ENCODE measurements at regions not wholly inside any gene's neighbourhood (a gene's known extent, or its start where the extent isn't known, plus 50 kb on each side); places are given as distances from the start of the nearest gene placed in this dataset.

- no peak overlapping the region for H3K4me3 ChIP-seq (replicated peaks; ENCODE audit: low read depth, low read length)
- TF ChIP-seq CTCF (IDR thresholded peaks at IDR 0.05; ENCODE audit: low read depth, low read length, missing control alignments): no peak
- DNase-seq (ENCODE audit: extremely low read depth, low read depth): no peak
Observed at GRCh38 chr9:38229504-38230155, 160.6 kb upstream of the SHB start.

GRCh38 chr9:38229104-38229500, 160.1 kb upstream of the SHB start:
- DNase-seq (ENCODE audit: extremely low read depth, low read depth): no peak
- TF ChIP-seq CTCF (IDR thresholded peaks at IDR 0.05; ENCODE audit: low read depth, low read length, missing control alignments): no peak
- H3K4me3 ChIP-seq (replicated peaks; ENCODE audit: low read depth, low read length): no peak overlapping the region

- H3K4me3 ChIP-seq (replicated peaks; ENCODE audit: low read depth, low read length): no peak overlapping the region
- no peak for TF ChIP-seq CTCF (IDR thresholded peaks at IDR 0.05; ENCODE audit: low read depth, low read length, missing control alignments)
- no peak for DNase-seq (ENCODE audit: extremely low read depth, low read depth)
Observed at GRCh38 chr9:38228331-38229103, 159.5 kb upstream of the SHB start.

- TF ChIP-seq CTCF (IDR thresholded peaks at IDR 0.05; ENCODE audit: low read depth, low read length, missing control alignments): no peak
- no peak overlapping the region for H3K4me3 ChIP-seq (replicated peaks; ENCODE audit: low read depth, low read length)
- no peak for DNase-seq (ENCODE audit: extremely low read depth, low read depth)
Observed at GRCh38 chr9:38227656-38228055, 158.6 kb upstream of the SHB start.

- DNase-seq (ENCODE audit: extremely low read depth, low read depth): peak; percentile 45
- no peak overlapping the region for H3K4me3 ChIP-seq (replicated peaks; ENCODE audit: low read depth, low read length)
- no peak for TF ChIP-seq CTCF (IDR thresholded peaks at IDR 0.05; ENCODE audit: low read depth, low read length, missing control alignments)
Observed at GRCh38 chr9:38227061-38227540, 158.1 kb upstream of the SHB start.

- no peak overlapping the region for H3K4me3 ChIP-seq (replicated peaks; ENCODE audit: low read depth, low read length)
- no peak for DNase-seq (ENCODE audit: extremely low read depth, low read depth)
Observed at GRCh38 chr9:38226491-38226951, 157.5 kb upstream of the SHB start.

More at GRCh38 chr9:38226491-38226951, 157.5 kb upstream of the SHB start:
- TF ChIP-seq CTCF (IDR thresholded peaks at IDR 0.05; ENCODE audit: low read depth, low read length, missing control alignments): no peak
